Vagina (tissue), 2 donors: ENCODE measurements at regions not wholly inside any gene's neighbourhood (a gene's known extent, or its start where the extent isn't known, plus 50 kb on each side); places are given as distances from the start of the nearest gene placed in this dataset.

Experiments used
- POLR2A ChIP-seq, 2 donors: fragments of 450-650 bp; IDR thresholded peaks; one replicate each; pipeline ENCODE4 v1.6.1; 2017; ENCODE audit warnings: antibody characterized with exemption in 2 of 2, mild to moderate bottlenecking in 2 of 2, moderate library complexity in 2 of 2
- POLR2AphosphoS5 ChIP-seq, 2 donors: sonication (generic); formaldehyde crosslinking; IDR thresholded peaks; one replicate each; pipeline ENCODE4 v1.9.0; 2017; ENCODE audit warnings: antibody characterized with exemption in 2 of 2, mild to moderate bottlenecking in 2 of 2, low read depth in 1 of 2; ENCODE audit not compliant: insufficient read depth in 1 of 2
- TF ChIP-seq, protein P1 (sequence below), 3 experiments: fragments of 450-650 bp in 2 of 3; fragments of 200-600 bp in 1 of 3; sonication (generic) in 1 of 3; IDR thresholded peaks; one replicate each; pipeline ENCODE4 v1.5.1; 2017 to 2019; ENCODE audit warnings: antibody characterized with exemption in 3 of 3, mild to moderate bottlenecking in 2 of 3, moderate library complexity in 2 of 3

DNA sequence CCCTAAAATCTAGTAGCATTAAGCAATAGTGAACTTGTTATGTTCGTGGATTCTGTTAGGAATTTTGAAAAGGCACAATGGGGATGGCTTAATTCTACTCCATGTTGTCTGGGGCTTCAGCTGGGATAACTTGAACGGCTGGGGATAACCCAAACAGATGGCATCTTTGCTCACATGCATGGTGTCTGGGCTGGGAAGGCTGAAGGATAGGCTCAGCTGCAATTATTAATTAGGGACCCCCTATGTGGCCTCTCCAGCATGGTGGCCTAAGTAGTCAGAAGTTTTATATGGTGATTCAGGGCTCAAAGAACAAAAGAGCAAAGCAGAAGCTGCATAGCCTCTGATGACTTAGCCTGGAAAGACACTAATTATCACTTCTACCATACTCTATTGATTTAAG is 551.1 kb downstream of the PSAT1 start:
- TF ChIP-seq, protein P1, sequence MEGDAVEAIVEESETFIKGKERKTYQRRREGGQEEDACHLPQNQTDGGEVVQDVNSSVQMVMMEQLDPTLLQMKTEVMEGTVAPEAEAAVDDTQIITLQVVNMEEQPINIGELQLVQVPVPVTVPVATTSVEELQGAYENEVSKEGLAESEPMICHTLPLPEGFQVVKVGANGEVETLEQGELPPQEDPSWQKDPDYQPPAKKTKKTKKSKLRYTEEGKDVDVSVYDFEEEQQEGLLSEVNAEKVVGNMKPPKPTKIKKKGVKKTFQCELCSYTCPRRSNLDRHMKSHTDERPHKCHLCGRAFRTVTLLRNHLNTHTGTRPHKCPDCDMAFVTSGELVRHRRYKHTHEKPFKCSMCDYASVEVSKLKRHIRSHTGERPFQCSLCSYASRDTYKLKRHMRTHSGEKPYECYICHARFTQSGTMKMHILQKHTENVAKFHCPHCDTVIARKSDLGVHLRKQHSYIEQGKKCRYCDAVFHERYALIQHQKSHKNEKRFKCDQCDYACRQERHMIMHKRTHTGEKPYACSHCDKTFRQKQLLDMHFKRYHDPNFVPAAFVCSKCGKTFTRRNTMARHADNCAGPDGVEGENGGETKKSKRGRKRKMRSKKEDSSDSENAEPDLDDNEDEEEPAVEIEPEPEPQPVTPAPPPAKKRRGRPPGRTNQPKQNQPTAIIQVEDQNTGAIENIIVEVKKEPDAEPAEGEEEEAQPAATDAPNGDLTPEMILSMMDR (IDR thresholded peaks at IDR 0.05), result no peak
- no peak for TF ChIP-seq POLR2AphosphoS5 (IDR thresholded peaks at IDR 0.05; ENCODE audit: insufficient read depth in 1 of 2, low read depth in 1 of 2)
- TF ChIP-seq POLR2A (IDR thresholded peaks at IDR 0.05), result no peak
